GM18498 (cell line): ENCODE measurements at regions not wholly inside any gene's neighbourhood (a gene's known extent, or its start where the extent isn't known, plus 50 kb on each side); places are given as distances from the start of the nearest gene placed in this dataset.
"Not testable (repeated sequence)": the region's sequence is repeated elsewhere in the genome, so short reads cannot be mapped to it uniquely, and the experiment has no call there.

Source experiments
- ATAC-seq: cut with Tn5 transposase; IDR thresholded peaks from one replicate; pipeline ENCODE4 v1.9.1; 2021; ENCODE audit warnings: mild to moderate bottlenecking, moderate library complexity; ENCODE audit not compliant: unreplicated experiment

- ATAC-seq = not testable (repeated sequence)
Observed at GRCh38 chr1:83481284-83481683, 517.6 kb downstream of the TTLL7 start.

DNA sequence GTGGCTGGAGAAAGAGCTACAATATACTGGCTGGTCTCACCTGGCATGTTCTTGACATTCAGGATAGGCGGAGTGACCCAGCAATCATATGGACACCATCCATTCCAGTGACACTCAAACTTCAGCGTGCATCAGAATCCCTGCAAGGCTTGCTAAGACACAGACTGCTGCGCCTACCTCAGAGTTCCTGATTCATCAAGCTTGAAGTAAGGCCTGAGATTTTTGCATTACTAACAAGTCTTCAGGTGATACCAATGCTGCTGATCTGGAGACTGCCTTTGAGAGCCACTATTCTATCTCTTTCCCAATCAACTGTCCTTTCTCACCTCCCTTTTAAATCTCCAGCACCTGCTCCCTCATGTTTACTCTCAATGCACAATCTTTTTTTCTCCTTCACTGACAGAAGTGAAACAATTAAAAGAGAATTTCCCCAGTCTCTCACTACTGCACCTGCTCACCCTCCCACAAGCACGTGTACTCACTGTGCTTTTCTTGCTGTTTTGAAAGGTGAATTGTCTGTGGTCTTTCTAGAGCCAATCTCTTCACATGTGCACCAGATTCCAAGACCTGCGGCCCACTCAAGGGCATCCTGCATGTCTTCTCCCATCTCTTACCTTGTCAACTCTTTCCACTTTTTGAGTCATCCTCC is 519.2 kb downstream of the TTLL7 start:
- ATAC-seq = peak; percentile 65

- not testable (repeated sequence) for ATAC-seq
Observed at GRCh38 chr1:83478127-83478526, 520.8 kb downstream of the TTLL7 start.

DNA sequence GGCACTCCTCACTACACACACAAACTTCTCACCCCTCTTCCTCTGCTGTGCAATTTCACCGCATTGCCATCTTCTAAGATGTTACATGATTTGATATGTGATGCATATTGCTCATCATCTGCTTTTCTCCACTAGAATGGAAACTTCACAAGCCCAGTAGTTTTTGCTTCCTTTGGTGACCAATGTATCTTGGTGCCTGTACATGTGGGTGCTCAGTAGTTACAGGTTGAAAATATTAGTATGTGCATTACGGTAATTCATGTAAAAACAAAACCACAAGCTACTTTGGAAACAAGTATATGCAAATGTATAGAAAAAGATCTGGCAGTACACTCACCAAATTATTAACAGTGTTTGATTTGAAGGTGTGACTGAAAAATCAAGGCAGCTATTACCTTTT is 522.4 kb downstream of the TTLL7 start:
- ATAC-seq = peak; percentile 67

DNA sequence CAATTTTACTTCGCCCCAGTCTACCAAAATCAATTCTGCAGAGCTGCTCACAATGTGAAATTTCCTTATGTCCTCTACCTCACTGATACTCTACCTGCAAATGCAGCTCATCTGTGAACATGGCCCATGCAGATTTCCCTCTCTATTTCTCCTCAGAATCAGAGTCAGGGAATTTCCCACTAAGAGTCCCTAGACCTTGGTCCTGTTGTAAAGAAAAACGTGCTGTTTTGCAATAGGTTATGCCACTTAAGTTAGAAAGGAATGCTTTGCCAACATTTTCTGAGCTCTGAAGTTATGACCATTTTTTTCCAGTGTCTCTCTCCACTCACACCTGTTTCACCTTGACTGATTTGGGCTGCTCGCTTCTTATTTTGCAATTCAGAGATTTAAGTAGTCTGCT is 524.0 kb downstream of the TTLL7 start:
- ATAC-seq = not testable (repeated sequence)

- not testable (repeated sequence) for ATAC-seq
Observed at GRCh38 chr1:83473986-83474385, 524.9 kb downstream of the TTLL7 start.

DNA sequence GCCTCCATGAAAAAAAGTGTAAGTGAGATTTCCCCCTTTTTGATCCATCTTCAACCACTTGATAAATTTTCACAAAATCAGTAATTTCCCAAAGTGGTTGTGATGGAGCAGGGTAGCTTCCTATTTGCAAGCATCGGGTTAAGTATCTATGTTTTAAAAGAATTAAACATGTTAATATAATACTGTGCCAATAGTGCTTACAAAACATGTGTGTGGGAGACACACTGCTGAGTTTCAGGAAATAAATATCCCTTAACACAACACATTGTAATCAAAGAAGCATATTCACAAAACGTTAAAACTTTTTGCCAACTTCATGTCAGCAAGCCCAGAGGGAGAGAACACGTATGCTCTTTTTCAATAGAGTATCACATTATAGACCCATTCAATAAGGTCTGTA is 526.9 kb downstream of the TTLL7 start:
- ATAC-seq = not testable (repeated sequence)

DNA sequence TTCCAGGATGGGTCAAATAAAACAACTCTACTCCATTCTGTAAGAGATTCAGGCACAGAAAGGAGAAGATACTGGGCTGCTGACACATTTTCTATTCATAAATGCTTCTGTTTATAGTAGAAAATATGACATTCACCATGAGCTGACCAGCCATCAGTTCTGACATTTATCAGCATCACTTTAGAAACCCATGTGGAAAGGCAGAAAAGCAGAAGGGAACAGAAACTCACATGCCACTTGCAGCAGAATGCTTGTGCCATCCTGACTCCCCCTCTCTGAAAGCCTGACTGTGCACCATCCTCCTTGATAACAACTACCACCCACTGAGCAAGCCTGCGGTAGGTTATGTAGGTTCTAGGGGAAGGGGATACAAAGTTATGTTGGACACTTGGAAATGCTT is 527.7 kb downstream of the TTLL7 start:
- peak; percentile 66 for ATAC-seq

DNA sequence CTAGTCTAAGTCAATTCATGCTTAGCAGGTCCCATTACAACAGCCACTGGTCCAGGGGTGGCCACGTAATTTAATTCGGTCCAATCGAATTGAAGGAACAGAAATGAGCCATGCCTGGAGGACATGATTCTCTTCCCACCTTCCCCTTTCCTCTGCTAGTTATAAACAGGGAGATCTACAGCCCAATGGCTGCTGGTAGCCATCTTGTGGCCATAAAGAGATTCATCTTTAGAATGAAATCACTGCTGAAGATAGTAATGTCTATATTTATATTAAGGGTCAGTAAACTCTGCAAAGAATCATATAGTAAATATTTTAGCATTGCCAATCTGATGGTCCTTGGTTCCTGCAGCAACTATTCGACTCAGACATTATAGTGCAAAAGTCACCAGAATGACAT is 530.6 kb downstream of the TTLL7 start:
- not testable (repeated sequence) for ATAC-seq

- ATAC-seq = not testable (repeated sequence)
Observed at GRCh38 chr1:83457735-83458248, 541.1 kb downstream of the TTLL7 start.

GRCh38 chr1:83457281-83457680 is 541.7 kb downstream of the TTLL7 start:
- ATAC-seq = not testable (repeated sequence)

DNA sequence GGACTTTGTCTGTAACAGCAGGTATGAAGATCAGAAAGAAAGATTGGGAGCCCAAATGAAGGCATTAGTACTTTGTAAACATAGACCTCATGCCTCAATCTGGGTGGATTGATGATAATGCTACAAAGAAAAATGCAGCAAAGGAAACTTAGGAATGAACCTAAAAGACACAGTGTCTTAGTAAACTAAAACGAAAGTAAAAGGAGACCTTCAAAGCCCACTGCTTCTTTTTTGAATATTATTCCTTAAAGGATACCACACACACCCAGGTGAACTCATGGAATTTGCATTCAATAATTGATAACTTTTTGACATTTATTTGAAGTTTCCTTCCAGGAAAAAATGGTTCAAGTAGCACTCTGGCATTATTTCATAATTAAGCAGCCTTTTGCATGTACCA is 543.2 kb downstream of the TTLL7 start:
- peak; percentile 60 for ATAC-seq

DNA sequence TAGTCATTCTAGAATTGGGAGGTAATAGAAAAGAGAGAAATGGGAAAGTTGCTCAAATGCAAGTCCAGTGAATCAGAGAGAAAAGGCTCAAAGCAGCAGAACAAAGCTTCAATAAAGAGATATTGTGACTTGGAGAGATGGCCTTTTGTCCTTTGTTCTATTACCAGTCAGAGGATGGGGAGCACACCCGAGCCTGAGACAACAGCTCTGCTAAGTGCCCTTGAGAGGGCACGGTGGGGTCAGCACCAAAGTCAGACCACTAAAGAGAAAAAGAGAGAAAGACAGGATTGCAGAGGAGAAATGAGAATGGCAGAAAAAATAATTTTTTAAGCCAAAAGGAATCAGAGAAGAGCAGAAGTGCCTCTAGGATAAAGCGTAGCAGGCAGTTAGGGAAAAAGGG is 553.1 kb downstream of the TTLL7 start:
- not testable (repeated sequence) for ATAC-seq

GRCh38 chr1:83442412-83442811 is 556.5 kb downstream of the TTLL7 start:
- not testable (repeated sequence) for ATAC-seq

- ATAC-seq = not testable (repeated sequence)
Observed at GRCh38 chr1:83440586-83440985, 558.3 kb downstream of the TTLL7 start.

DNA sequence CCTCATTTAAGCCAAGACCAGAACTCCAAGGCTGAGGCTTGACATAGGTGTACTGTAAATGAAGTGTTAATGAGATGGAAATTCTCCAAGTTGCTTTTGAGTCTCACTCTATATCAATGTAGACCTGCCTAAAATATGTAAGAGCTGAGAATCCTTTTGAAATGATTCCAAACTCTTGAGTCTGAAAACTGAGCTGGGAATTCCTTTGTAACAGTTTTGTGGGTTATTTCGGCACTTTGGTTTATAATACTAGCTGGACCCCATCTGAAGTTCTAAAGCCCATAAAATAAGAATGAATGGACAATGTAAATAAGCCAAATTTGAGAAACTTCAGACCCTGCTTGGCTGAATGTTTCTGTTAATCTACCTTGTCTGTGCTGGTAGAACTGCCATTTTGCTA is 558.9 kb downstream of the TTLL7 start:
- ATAC-seq = not testable (repeated sequence)

DNA sequence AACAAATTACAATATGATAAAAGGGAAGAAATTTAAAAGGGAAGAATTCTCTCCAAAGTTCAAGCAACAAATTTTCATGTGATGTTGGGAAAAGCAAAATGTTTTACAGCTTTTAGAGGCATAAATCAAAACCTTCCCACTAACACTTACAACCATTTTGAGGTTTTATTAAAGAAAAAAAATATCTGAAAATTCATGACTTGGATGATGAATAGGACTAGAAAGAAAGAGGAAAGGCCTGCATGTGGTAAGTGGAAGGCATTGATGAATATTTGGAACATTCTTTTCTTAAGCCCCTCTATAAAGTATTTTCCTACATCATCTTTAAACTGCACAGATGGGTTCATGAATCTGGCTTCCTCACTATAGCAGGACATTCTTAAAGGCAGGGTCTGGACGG is 560.6 kb downstream of the TTLL7 start:
- not testable (repeated sequence) for ATAC-seq

DNA sequence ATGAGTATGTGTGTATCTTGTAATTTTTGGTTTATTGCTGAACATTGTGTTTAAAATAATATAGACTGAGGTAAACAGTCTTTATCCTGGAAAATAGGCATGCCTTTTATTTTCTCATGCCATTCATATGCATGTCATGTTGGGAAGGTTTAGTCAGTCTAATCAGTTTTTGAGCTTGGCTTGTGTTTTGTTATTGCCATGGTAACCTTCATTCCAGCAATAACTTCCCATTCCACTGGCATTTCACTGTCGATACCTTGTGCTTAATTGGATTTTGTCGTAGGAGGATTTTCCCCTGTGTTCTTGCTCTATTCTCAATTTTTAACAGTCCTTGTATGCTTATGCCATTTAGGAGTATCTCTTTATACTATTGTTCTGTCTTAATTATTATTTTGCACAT is 563.6 kb downstream of the TTLL7 start:
- ATAC-seq = not testable (repeated sequence)

GRCh38 chr1:83427566-83427965 is 571.4 kb downstream of the TTLL7 start:
- not testable (repeated sequence) for ATAC-seq

DNA sequence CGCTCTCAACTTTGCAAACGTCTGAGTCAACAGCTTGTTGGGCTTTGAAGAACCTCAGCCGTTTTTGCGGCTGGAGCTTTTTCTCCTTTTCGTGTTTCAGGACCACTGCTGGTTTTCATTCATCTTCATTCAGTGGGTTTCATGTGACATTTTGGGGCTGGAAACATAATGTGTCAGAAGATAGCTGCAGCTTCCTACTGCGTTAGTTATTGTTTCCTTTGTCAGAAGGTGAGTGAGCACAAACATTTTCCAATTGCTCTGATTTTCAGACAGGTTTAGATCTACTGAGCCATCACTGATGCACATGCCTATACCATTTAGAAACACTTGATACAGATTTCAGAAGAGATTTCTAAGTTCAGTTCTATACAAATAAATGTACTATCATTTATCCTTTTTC is 575.5 kb downstream of the TTLL7 start:
- not testable (repeated sequence) for ATAC-seq

GRCh38 chr1:83418558-83418957 is 580.4 kb downstream of the TTLL7 start:
- ATAC-seq = no peak

- not testable (repeated sequence) for ATAC-seq
Observed at GRCh38 chr1:83413839-83414107, 585.2 kb downstream of the TTLL7 start.
